ENCODE measurements at regions not wholly inside any gene's neighbourhood (a gene's known extent, or its start where the extent isn't known, plus 50 kb on each side); places are given as distances from the start of the nearest gene placed in this dataset.

GRCh38 chr10:42995537-42995936 lies 81.3 kb upstream of the RET start:
- DNase-seq = no peak
- ATAC-seq = no peak
- intact Hi-C loops (cut with DNase I) = no loop called here

GRCh38 chr10:42996588-42996987 lies 80.3 kb upstream of the RET start:
- ATAC-seq (no peak), DNase-seq (no peak)
- intact Hi-C loops (cut with DNase I) = no loop called here

GRCh38 chr10:42997151-42997848 lies 79.6 kb upstream of the RET start:
- no peak for ATAC-seq
- no peak for DNase-seq
- intact Hi-C loops (cut with DNase I) = no loop called here

- ATAC-seq = no peak
- DNase-seq = no peak
- intact Hi-C loops (cut with DNase I) = no loop called here
These were observed 79.1 kb upstream of the RET start for GRCh38 chr10:42997849-42998165.

GRCh38 chr10:42998481-42999384 lies 78.1 kb upstream of the RET start:
- ATAC-seq (no peak), DNase-seq (no peak)
- intact Hi-C loops (cut with DNase I) = no loop called here

- no peak for ATAC-seq
- intact Hi-C loops (cut with DNase I) = no loop called here
These were observed 77.4 kb upstream of the RET start for GRCh38 chr10:42999385-43000020.

GRCh38 chr10:43000021-43000411 lies 76.9 kb upstream of the RET start:
- DNase-seq = no peak
- intact Hi-C loops (cut with DNase I) = no loop called here

More at GRCh38 chr10:42999385-43000020, 77.4 kb upstream of the RET start:
- DNase-seq = no peak

GRCh38 chr10:43000651-43001426 lies 76.0 kb upstream of the RET start:
- DNase-seq (no peak), ATAC-seq (no peak)
- intact Hi-C loops (cut with DNase I) = no loop called here

More at GRCh38 chr10:43000021-43000411, 76.9 kb upstream of the RET start:
- no peak for ATAC-seq

- no peak for DNase-seq
- intact Hi-C loops (cut with DNase I) = no loop called here
- no peak for ATAC-seq
These were observed 75.5 kb upstream of the RET start for GRCh38 chr10:43001427-43001795.

- no peak for DNase-seq
- intact Hi-C loops (cut with DNase I) = no loop called here
- ATAC-seq = no peak
These were observed 74.3 kb upstream of the RET start for GRCh38 chr10:43002596-43002995.

- ATAC-seq (no peak), DNase-seq (no peak)
- intact Hi-C loops (cut with DNase I) = no loop called here
These were observed 70.4 kb upstream of the RET start for GRCh38 chr10:43006490-43006889.

- intact Hi-C loops (cut with DNase I) = no loop called here
- no peak for ATAC-seq
These were observed 64.3 kb upstream of the RET start for GRCh38 chr10:43012578-43012977.

GRCh38 chr10:43013065-43013464 lies 63.8 kb upstream of the RET start:
- ATAC-seq = no peak

More at GRCh38 chr10:43012578-43012977, 64.3 kb upstream of the RET start:
- DNase-seq = no peak

GRCh38 chr10:43024524-43024923 lies 52.3 kb upstream of the RET start:
- no peak for DNase-seq
- intact Hi-C loops (cut with DNase I) = no loop called here
- no peak for ATAC-seq

More at GRCh38 chr10:43013065-43013464, 63.8 kb upstream of the RET start:
- intact Hi-C loops (cut with DNase I) = no loop called here
- DNase-seq = no peak

- DNase-seq = no peak
- no peak for ATAC-seq
- intact Hi-C loops (cut with DNase I) = no loop called here
These were observed 51.7 kb upstream of the RET start for GRCh38 chr10:43024942-43025700.

GRCh38 chr10:43026039-43026973 lies 50.6 kb upstream of the RET start:
- intact Hi-C loops (cut with DNase I) = no loop called here
- no peak for ATAC-seq
- no peak for DNase-seq

Measured in left cardiac atrium (tissue), 4 donors.